GM18858 (cell line): ENCODE measurements at regions not wholly inside any gene's neighbourhood (a gene's known extent, or its start where the extent isn't known, plus 50 kb on each side); places are given as distances from the start of the nearest gene placed in this dataset.
"Not testable (repeated sequence)": the region's sequence is repeated elsewhere in the genome, so short reads cannot be mapped to it uniquely, and the experiment has no call there.

Experiments used
- ATAC-seq: cut with Tn5 transposase; IDR thresholded peaks from one replicate; pipeline ENCODE4 v1.9.1; 2021; ENCODE audit not compliant: unreplicated experiment

DNA sequence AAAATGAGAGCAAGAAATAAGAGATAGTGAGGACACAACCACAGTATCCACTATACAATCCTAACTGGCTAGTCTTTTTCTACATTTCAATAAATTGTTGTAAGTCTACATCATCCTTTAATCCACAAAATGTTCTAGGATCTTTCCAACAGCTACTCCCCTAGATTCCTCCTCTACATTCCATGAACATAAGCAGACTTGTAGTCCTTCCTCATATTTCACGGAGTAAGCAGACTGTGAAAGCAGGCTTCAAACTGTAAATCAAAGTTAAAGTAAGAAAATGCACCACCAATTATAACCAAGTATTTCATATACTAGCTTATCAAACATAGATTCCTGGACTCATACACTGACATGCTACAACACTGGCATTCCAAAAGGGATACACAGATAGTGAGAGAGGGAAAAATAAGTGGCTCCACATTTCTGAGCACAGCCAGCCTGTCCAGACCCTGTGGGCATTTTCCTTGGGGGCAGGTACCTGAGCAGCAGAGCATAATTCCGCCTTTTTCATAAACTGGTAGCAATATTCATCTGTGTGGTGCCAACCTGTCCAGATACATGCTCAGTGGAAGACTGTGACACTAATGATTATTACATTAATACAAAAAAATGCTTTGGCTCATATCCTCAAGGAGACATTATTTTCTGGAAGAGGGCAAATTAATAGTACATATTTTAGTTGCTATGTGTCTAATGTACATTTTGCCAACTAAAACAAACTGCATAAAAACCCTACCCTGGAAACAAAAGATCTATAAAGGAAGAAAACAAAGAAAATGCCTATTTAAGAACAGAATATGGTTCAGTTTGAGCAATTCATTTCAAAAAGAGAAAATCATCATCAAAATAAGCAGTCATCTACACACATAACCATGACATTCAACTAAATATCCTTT lies 113.3 kb upstream of the FSCB start:
- no peak for ATAC-seq

DNA sequence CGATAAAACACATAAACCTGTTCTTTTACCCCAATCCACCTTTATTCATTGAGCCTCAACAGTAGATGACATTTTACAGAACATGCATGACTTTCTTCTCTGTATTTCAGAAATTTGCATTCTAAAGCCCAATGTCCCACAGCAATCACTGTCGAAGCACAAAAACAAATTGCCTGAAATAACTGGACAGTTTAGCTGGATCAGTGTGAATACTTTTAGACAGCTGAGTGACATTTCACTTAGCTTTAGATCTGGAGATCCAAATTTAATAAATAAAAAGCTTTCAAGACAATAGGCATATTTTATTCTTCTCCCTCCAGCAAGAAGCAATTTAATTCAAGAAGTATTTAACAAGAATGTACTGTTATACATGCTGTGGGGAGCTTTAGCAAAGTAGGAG lies 109.1 kb upstream of the FSCB start:
- ATAC-seq: no peak

DNA sequence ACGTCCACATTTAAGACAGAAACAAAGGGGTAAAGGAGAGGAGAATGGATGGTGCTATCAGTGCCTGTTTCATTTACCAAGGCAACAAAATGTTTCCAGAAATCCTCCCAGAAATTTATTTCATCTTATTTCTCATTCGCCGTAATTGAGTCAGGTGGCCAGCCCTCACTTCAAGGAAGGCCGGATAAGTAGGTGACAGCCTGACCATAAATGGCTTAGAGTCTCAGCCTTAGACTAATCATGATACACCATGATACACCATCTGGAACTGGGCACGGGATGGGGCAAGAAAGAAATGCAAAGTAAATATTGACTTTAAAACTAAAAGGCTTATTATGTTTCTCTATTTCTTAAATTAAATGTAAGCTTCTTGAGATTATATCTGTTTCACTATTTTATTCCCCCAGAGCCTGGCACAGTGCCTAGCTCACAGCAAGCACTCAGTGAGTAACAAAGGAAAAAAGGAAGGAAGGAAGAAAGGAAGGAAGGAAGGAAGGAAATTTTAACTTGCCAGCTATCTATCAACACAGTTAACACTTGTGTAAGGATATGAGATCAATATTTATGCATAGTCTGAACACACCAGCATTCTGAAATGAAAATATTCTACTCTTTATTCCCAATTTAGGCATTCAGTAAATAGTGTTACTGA lies 106.1 kb upstream of the FSCB start:
- ATAC-seq: no peak

- no peak for ATAC-seq
Observed at GRCh38 chr14:44612002-44612401, 104.9 kb upstream of the FSCB start.

GRCh38 chr14:44609876-44610510 lies 102.9 kb upstream of the FSCB start:
- no peak for ATAC-seq

GRCh38 chr14:44609201-44609600 lies 102.1 kb upstream of the FSCB start:
- ATAC-seq: no peak

DNA sequence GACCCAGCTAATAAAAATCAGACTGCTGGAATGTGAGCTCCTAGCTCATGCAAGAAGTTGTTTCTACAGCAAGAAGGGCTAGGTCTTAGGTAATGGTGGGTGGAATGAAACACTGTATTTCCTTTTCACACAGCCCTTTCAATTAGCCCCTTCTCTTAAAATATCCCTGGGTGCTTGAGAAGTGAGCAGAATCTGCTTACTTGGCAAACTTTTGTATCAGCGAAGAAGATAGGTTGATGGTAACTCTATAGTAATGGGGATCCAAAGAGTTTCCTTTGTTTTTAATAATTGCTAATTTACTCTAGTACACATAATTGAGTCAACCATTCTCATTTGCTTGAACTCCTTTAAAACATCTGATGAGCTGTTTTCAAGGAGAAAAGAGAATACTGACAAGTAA lies 100.6 kb upstream of the FSCB start:
- no peak for ATAC-seq

GRCh38 chr14:44606576-44606975 lies 99.5 kb upstream of the FSCB start:
- ATAC-seq: no peak

DNA sequence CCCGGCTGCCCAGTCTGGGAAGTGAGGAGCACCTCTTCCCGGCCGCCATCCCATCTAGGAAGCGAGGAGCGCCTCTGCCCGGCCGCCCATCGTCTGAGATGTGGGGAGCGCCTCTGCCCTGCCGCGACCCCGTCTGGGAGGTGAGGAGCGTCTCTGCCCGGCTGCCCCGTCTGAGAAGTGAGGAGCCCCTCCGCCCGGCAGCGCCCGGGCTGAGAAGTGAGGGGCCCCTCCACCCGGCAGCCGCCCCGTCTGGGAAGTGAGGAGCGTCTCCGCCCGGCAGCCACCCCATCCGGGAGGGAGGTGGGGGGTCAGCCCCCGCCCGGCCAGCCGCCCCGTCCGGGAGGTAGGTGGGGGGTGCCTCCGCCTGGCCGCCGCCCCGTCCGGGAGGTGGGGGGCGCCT lies 94.2 kb upstream of the FSCB start:
- not testable (repeated sequence) for ATAC-seq

GRCh38 chr14:44589180-44589579 lies 82.1 kb upstream of the FSCB start:
- no peak for ATAC-seq

- no peak for ATAC-seq
Observed at GRCh38 chr14:44586910-44587309, 79.8 kb upstream of the FSCB start.

GRCh38 chr14:44576356-44576755 lies 69.3 kb upstream of the FSCB start:
- no peak for ATAC-seq

DNA sequence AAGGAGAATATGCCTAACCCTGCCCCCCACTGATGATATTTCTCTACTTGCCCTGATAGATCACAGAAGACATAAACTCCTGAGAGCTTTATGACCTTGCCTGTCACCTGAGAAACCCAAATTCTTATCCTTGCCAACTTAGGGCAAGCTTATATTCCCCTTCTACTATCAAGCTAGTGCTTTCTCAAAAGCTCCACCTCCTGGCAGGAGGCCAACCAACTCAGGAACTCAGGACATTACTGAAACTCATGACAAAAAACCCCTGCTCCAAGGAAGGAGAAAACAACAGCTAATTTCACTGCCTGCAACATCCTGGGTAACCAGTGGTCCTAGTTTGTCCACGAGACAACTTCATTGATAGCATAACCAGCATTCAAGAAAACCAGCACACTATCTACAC lies 60.9 kb upstream of the FSCB start:
- ATAC-seq: no peak

DNA sequence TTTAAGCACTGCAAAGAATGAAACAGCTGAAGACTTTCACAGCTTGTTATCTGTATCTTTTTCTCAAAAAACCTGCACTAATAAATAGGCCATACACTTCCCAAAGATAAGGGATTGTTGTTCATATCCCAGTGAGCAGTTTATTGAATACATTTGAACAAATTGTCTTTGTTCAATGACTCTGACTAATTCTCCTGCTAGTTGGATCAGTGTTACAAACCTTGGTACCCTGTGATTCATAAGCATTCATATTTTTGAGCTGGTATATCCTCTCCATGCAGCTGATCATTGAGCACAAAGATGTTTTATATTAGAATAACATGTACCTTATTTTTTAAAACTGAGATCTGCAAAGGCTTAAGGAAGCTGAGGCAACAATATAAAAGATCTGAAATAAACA lies 58.9 kb upstream of the FSCB start:
- no peak for ATAC-seq

DNA sequence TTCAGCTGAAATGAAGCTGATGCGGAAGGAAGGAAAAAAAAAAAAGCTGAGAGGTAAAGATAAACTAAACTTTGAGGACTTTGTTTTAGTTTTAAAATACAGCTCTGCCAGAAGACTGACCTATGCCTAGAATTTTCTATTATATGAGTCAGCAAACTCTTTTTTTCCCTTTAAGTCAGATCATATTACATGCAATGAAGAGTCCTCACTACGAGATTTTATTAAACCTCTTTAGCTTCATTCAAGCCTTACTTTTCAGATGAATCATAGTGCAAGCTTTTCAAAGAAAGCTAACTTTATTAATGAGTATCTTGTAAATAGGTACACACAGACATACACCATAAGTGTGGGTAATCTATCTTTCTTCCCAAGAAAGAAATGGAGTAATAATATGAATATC lies 57.8 kb upstream of the FSCB start:
- no peak for ATAC-seq
